ENCODE measurements at regions not wholly inside any gene's neighbourhood (a gene's known extent, or its start where the extent isn't known, plus 50 kb on each side); places are given as distances from the start of the nearest gene placed in this dataset.

GRCh38 chr2:138997856-138998517 is 217.8 kb upstream of the NXPH2 start:
- H3K36me3 ChIP-seq = no peaks in the 10 kb centered on the region
- 66 to 70% methylated on average over 3 of the region's 3 CpGs for WGBS, 2 donors (ENCODE audit: low coverage in 1 of 2)
- no peak overlapping the region for H3K4me3 ChIP-seq
- no peaks in the 10 kb centered on the region for H3K4me1 ChIP-seq
- TF ChIP-seq EP300 (IDR thresholded peaks at IDR 0.05; ENCODE audit: low read depth) (no peak), POLR2AphosphoS5 (IDR thresholded peaks at IDR 0.05) (no peak), CTCF (IDR thresholded peaks at IDR 0.05) (no peak), POLR2A (IDR thresholded peaks at IDR 0.05) (no peak)
- H3K9me3 ChIP-seq = no peaks in the 10 kb centered on the region
- H3K27ac ChIP-seq = no peak overlapping the region
- in situ Hi-C loops (cut with MboI; ENCODE audit: low pct_ligation_motif_present in 1 of 4, low pct_unique_long_range_greater_than_20kb in 1 of 4, low sequenced_read_pairs in 3 of 4) = no loop called here
- intact Hi-C loops (cut with DNase I; ENCODE audit: low total_unique reads) = no loop called here
- DNase-seq = no peak
- no peaks in the 10 kb centered on the region for H3K27me3 ChIP-seq

GRCh38 chr2:138997346-138997745 is 217.2 kb upstream of the NXPH2 start:
- no peaks in the 10 kb centered on the region for H3K27me3 ChIP-seq
- H3K36me3 ChIP-seq = no peaks in the 10 kb centered on the region
- in situ Hi-C loops (cut with MboI; ENCODE audit: low pct_ligation_motif_present in 1 of 4, low pct_unique_long_range_greater_than_20kb in 1 of 4, low sequenced_read_pairs in 3 of 4) = no loop called here
- no peaks in the 10 kb centered on the region for H3K9me3 ChIP-seq
- H3K27ac ChIP-seq = no peak overlapping the region
- no peak for DNase-seq
- TF ChIP-seq EP300 (IDR thresholded peaks at IDR 0.05; ENCODE audit: low read depth) (no peak), POLR2AphosphoS5 (IDR thresholded peaks at IDR 0.05) (no peak), POLR2A (IDR thresholded peaks at IDR 0.05) (no peak), CTCF (IDR thresholded peaks at IDR 0.05) (no peak)
- H3K4me3 ChIP-seq = no peak overlapping the region
- intact Hi-C loops (cut with DNase I; ENCODE audit: low total_unique reads) = no loop called here
- 56 to 73% methylated on average over 2 of the region's 2 CpGs for WGBS, 2 donors (ENCODE audit: low coverage in 1 of 2)
- H3K4me1 ChIP-seq = no peaks in the 10 kb centered on the region

GRCh38 chr2:138994502-138994901 is 214.3 kb upstream of the NXPH2 start:
- WGBS, 2 donors (ENCODE audit: low coverage in 1 of 2) = 68 to 92% methylated on average over 1 of the region's 1 CpG
- Histone ChIP-seq H3K27ac (no peak overlapping the region), H3K27me3 (no peaks in the 10 kb centered on the region), H3K9me3 (no peaks in the 10 kb centered on the region), H3K36me3 (no peaks in the 10 kb centered on the region), H3K4me3 (no peak overlapping the region), H3K4me1 (no peaks in the 10 kb centered on the region)
- intact Hi-C loops (cut with DNase I; ENCODE audit: low total_unique reads) = no loop called here
- in situ Hi-C loops (cut with MboI; ENCODE audit: low pct_ligation_motif_present in 1 of 4, low pct_unique_long_range_greater_than_20kb in 1 of 4, low sequenced_read_pairs in 3 of 4) = no loop called here
- no peak for DNase-seq
- TF ChIP-seq CTCF (IDR thresholded peaks at IDR 0.05) (no peak), POLR2A (IDR thresholded peaks at IDR 0.05) (no peak), EP300 (IDR thresholded peaks at IDR 0.05; ENCODE audit: low read depth) (no peak), POLR2AphosphoS5 (IDR thresholded peaks at IDR 0.05) (no peak)

GRCh38 chr2:138985881-138986280 is 205.7 kb upstream of the NXPH2 start:
- Histone ChIP-seq H3K27me3 (no peaks in the 10 kb centered on the region), H3K36me3 (no peaks in the 10 kb centered on the region), H3K27ac (no peak overlapping the region), H3K4me1 (no peaks in the 10 kb centered on the region), H3K9me3 (no peaks in the 10 kb centered on the region), H3K4me3 (no peak overlapping the region)
- no peak for DNase-seq
- intact Hi-C loops (cut with DNase I; ENCODE audit: low total_unique reads) = no loop called here
- TF ChIP-seq POLR2AphosphoS5 (IDR thresholded peaks at IDR 0.05) (no peak), EP300 (IDR thresholded peaks at IDR 0.05; ENCODE audit: low read depth) (no peak), POLR2A (IDR thresholded peaks at IDR 0.05) (no peak), CTCF (IDR thresholded peaks at IDR 0.05) (no peak)
- in situ Hi-C loops (cut with MboI; ENCODE audit: low pct_ligation_motif_present in 1 of 4, low pct_unique_long_range_greater_than_20kb in 1 of 4, low sequenced_read_pairs in 3 of 4) = no loop called here
- 80 to 86% methylated on average over 1 of the region's 1 CpG for WGBS, 2 donors (ENCODE audit: low coverage in 1 of 2)
